ENCODE measurements at regions not wholly inside any gene's neighbourhood (a gene's known extent, or its start where the extent isn't known, plus 50 kb on each side); places are given as distances from the start of the nearest gene placed in this dataset.

GRCh38 chr14:44612002-44612401 lies 104.9 kb upstream of the FSCB start:
- Histone ChIP-seq H2AFZ (ENCODE audit: low read length) (no peak overlapping the region), H4K8ac (ENCODE audit: low read depth, low read length) (no peak overlapping the region), H3K36me3 (replicated peaks in 1 of 2; ENCODE audit: control insufficient read depth in 2 of 2, insufficient read depth in 2 of 2, low read length in 2 of 2) (no peaks in the 10 kb centered on the region), H3K4me3 (ENCODE audit: low read length in 2 of 2) (no peak overlapping the region), H2BK120ac (ENCODE audit: low read depth, low read length) (no peak overlapping the region), H3K18ac (ENCODE audit: low read length) (no peak overlapping the region), H3K4me1 (ENCODE audit: control insufficient read depth in 2 of 2, insufficient read depth in 1 of 2, low read depth in 1 of 2, low read length in 2 of 2) (no peaks in the 10 kb centered on the region), H3K4me2 (ENCODE audit: insufficient read depth, low read length, poor library complexity, severe bottlenecking) (no peak overlapping the region), H3K23ac (ENCODE audit: low read depth, low read length, poor library complexity) (no peak overlapping the region), H3K79me1 (ENCODE audit: low read depth, low read length) (no peaks in the 10 kb centered on the region), H2BK5ac (ENCODE audit: low read length) (no peak overlapping the region), H2AK5ac (ENCODE audit: low read depth, low read length) (no peak overlapping the region), H3K27ac (replicated peaks; ENCODE audit: low read length) (no peak overlapping the region), H2BK12ac (ENCODE audit: low read length) (no peak overlapping the region), H3K27me3 (ENCODE audit: control insufficient read depth in 3 of 3, insufficient read depth in 3 of 3, low read depth in 1 of 3, low read length in 3 of 3) (no peaks in the 10 kb centered on the region), H3K14ac (ENCODE audit: low read length) (no peak overlapping the region), H4K91ac (ENCODE audit: low read depth, low read length, poor library complexity) (no peak overlapping the region), H3K9me3 (replicated peaks in 1 of 2; ENCODE audit: control insufficient read depth in 2 of 2, insufficient read depth in 1 of 2, low read depth in 1 of 2, low read length in 2 of 2) (no peaks in the 10 kb centered on the region), H2BK15ac (ENCODE audit: low read length) (no peak overlapping the region), H3K4ac (ENCODE audit: low read length) (no peak overlapping the region), H3K9ac (ENCODE audit: low read depth, low read length, poor library complexity) (no peak overlapping the region)
- WGBS, 2 donors (ENCODE audit: extremely low coverage in 2 of 2, insufficient read length in 2 of 2, insufficient replicate concordance in 1 of 2) = no CpG with 5 or more reads among the region's 4 CpGs
- no peak for DNase-seq (ENCODE audit: low spot score)

- H3K18ac ChIP-seq (ENCODE audit: low read length) = no peak overlapping the region
- H2BK12ac ChIP-seq (ENCODE audit: low read length) = no peak overlapping the region
- no peak overlapping the region for H4K8ac ChIP-seq (ENCODE audit: low read depth, low read length)
Measured at GRCh38 chr14:44609876-44610510, 102.9 kb upstream of the FSCB start.

GRCh38 chr14:44609201-44609600 lies 102.1 kb upstream of the FSCB start:
- H3K4me3 ChIP-seq (ENCODE audit: low read length in 2 of 2) = no peak overlapping the region
- no peak overlapping the region for H3K4me2 ChIP-seq (ENCODE audit: insufficient read depth, low read length, poor library complexity, severe bottlenecking)
- H3K27ac ChIP-seq (replicated peaks; ENCODE audit: low read length) = no peak overlapping the region
- no peak overlapping the region for H2BK15ac ChIP-seq (ENCODE audit: low read length)
- no peak overlapping the region for H2AFZ ChIP-seq (ENCODE audit: low read length)
- H2BK12ac ChIP-seq (ENCODE audit: low read length) = no peak overlapping the region
- H2BK120ac ChIP-seq (ENCODE audit: low read depth, low read length) = no peak overlapping the region
- H2BK5ac ChIP-seq (ENCODE audit: low read length) = no peak overlapping the region
- H3K9me3 ChIP-seq (replicated peaks in 1 of 2; ENCODE audit: control insufficient read depth in 2 of 2, insufficient read depth in 1 of 2, low read depth in 1 of 2, low read length in 2 of 2) = no peaks in the 10 kb centered on the region
- H3K36me3 ChIP-seq (replicated peaks in 1 of 2; ENCODE audit: control insufficient read depth in 2 of 2, insufficient read depth in 2 of 2, low read length in 2 of 2) = no peaks in the 10 kb centered on the region
- no peaks in the 10 kb centered on the region for H3K79me1 ChIP-seq (ENCODE audit: low read depth, low read length)
- no peak overlapping the region for H3K9ac ChIP-seq (ENCODE audit: low read depth, low read length, poor library complexity)
- H2AK5ac ChIP-seq (ENCODE audit: low read depth, low read length) = no peak overlapping the region
- H3K23ac ChIP-seq (ENCODE audit: low read depth, low read length, poor library complexity) = no peak overlapping the region
- no peaks in the 10 kb centered on the region for H3K4me1 ChIP-seq (ENCODE audit: control insufficient read depth in 2 of 2, insufficient read depth in 1 of 2, low read depth in 1 of 2, low read length in 2 of 2)
- no peak overlapping the region for H3K4ac ChIP-seq (ENCODE audit: low read length)
- no peak for DNase-seq (ENCODE audit: low spot score)
- H4K8ac ChIP-seq (ENCODE audit: low read depth, low read length) = no peak overlapping the region
- H3K18ac ChIP-seq (ENCODE audit: low read length) = no peak overlapping the region
- H3K27me3 ChIP-seq (ENCODE audit: control insufficient read depth in 3 of 3, insufficient read depth in 3 of 3, low read depth in 1 of 3, low read length in 3 of 3) = no peaks in the 10 kb centered on the region
- H3K14ac ChIP-seq (ENCODE audit: low read length) = no peak overlapping the region
- H4K91ac ChIP-seq (ENCODE audit: low read depth, low read length, poor library complexity) = no peak overlapping the region
- no CpG with 5 or more reads among the region's 1 CpG for WGBS, 2 donors (ENCODE audit: extremely low coverage in 2 of 2, insufficient read length in 2 of 2, insufficient replicate concordance in 1 of 2)

More at GRCh38 chr14:44609876-44610510, 102.9 kb upstream of the FSCB start:
- Histone ChIP-seq H3K27me3 (ENCODE audit: control insufficient read depth in 3 of 3, insufficient read depth in 3 of 3, low read depth in 1 of 3, low read length in 3 of 3) (no peaks in the 10 kb centered on the region), H3K4me3 (ENCODE audit: low read length in 2 of 2) (no peak overlapping the region), H3K14ac (ENCODE audit: low read length) (no peak overlapping the region), H4K91ac (ENCODE audit: low read depth, low read length, poor library complexity) (no peak overlapping the region), H2BK120ac (ENCODE audit: low read depth, low read length) (no peak overlapping the region), H2BK5ac (ENCODE audit: low read length) (no peak overlapping the region), H3K4me2 (ENCODE audit: insufficient read depth, low read length, poor library complexity, severe bottlenecking) (no peak overlapping the region), H3K9me3 (replicated peaks in 1 of 2; ENCODE audit: control insufficient read depth in 2 of 2, insufficient read depth in 1 of 2, low read depth in 1 of 2, low read length in 2 of 2) (no peaks in the 10 kb centered on the region), H3K23ac (ENCODE audit: low read depth, low read length, poor library complexity) (no peak overlapping the region), H3K4ac (ENCODE audit: low read length) (no peak overlapping the region), H2BK15ac (ENCODE audit: low read length) (no peak overlapping the region), H3K79me1 (ENCODE audit: low read depth, low read length) (no peaks in the 10 kb centered on the region), H2AFZ (ENCODE audit: low read length) (no peak overlapping the region), H2AK5ac (ENCODE audit: low read depth, low read length) (no peak overlapping the region), H3K27ac (replicated peaks; ENCODE audit: low read length) (no peak overlapping the region), H3K4me1 (ENCODE audit: control insufficient read depth in 2 of 2, insufficient read depth in 1 of 2, low read depth in 1 of 2, low read length in 2 of 2) (no peaks in the 10 kb centered on the region), H3K9ac (ENCODE audit: low read depth, low read length, poor library complexity) (no peak overlapping the region), H3K36me3 (replicated peaks in 1 of 2; ENCODE audit: control insufficient read depth in 2 of 2, insufficient read depth in 2 of 2, low read length in 2 of 2) (no peaks in the 10 kb centered on the region)
- no peak for DNase-seq (ENCODE audit: low spot score)
- no CpG with 5 or more reads among the region's 5 CpGs for WGBS, 2 donors (ENCODE audit: extremely low coverage in 2 of 2, insufficient read length in 2 of 2, insufficient replicate concordance in 1 of 2)

GRCh38 chr14:44607701-44608100 lies 100.6 kb upstream of the FSCB start:
- Histone ChIP-seq H3K23ac (ENCODE audit: low read depth, low read length, poor library complexity) (no peak overlapping the region), H3K27ac (replicated peaks; ENCODE audit: low read length) (no peak overlapping the region), H2BK12ac (ENCODE audit: low read length) (no peak overlapping the region), H3K27me3 (ENCODE audit: control insufficient read depth in 3 of 3, insufficient read depth in 3 of 3, low read depth in 1 of 3, low read length in 3 of 3) (no peaks in the 10 kb centered on the region), H3K36me3 (replicated peaks in 1 of 2; ENCODE audit: control insufficient read depth in 2 of 2, insufficient read depth in 2 of 2, low read length in 2 of 2) (no peaks in the 10 kb centered on the region), H4K8ac (ENCODE audit: low read depth, low read length) (no peak overlapping the region), H3K14ac (ENCODE audit: low read length) (no peak overlapping the region), H3K9me3 (replicated peaks in 1 of 2; ENCODE audit: control insufficient read depth in 2 of 2, insufficient read depth in 1 of 2, low read depth in 1 of 2, low read length in 2 of 2) (no peaks in the 10 kb centered on the region), H3K18ac (ENCODE audit: low read length) (no peak overlapping the region), H4K91ac (ENCODE audit: low read depth, low read length, poor library complexity) (no peak overlapping the region), H3K79me1 (ENCODE audit: low read depth, low read length) (no peaks in the 10 kb centered on the region), H3K4me3 (ENCODE audit: low read length in 2 of 2) (no peak overlapping the region), H2BK15ac (ENCODE audit: low read length) (no peak overlapping the region), H2AK5ac (ENCODE audit: low read depth, low read length) (no peak overlapping the region), H2BK5ac (ENCODE audit: low read length) (no peak overlapping the region), H2BK120ac (ENCODE audit: low read depth, low read length) (no peak overlapping the region), H3K4me1 (ENCODE audit: control insufficient read depth in 2 of 2, insufficient read depth in 1 of 2, low read depth in 1 of 2, low read length in 2 of 2) (no peaks in the 10 kb centered on the region), H2AFZ (ENCODE audit: low read length) (no peak overlapping the region), H3K4me2 (ENCODE audit: insufficient read depth, low read length, poor library complexity, severe bottlenecking) (no peak overlapping the region), H3K9ac (ENCODE audit: low read depth, low read length, poor library complexity) (no peak overlapping the region), H3K4ac (ENCODE audit: low read length) (no peak overlapping the region)
- WGBS, 2 donors (ENCODE audit: extremely low coverage in 2 of 2, insufficient read length in 2 of 2, insufficient replicate concordance in 1 of 2) = no CpG with 5 or more reads among the region's 1 CpG
- no peak for DNase-seq (ENCODE audit: low spot score)
